ENCODE measurements at regions not wholly inside any gene's neighbourhood (a gene's known extent, or its start where the extent isn't known, plus 50 kb on each side); places are given as distances from the start of the nearest gene placed in this dataset.

DNA sequence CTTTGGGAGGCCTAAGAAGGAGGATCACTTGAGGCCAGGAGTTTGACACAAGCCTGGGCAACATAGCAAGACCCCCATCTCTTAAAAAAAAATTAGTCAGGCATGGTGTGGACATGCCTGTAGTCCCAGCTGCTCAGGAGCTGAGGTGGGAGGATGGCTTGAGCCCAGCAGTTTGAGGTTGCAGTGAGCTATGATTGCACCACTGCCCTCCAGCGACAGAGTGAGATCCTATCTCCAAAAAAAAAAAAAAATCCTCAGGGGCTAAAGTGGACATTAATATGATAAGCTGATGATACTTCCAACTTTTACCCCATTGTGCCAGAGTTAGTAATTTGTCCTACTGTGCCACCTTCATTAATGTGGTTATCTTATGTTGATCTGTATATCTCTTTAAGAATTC is 327.8 kb upstream of the FMN2 start:
- TF ChIP-seq, protein P1, sequence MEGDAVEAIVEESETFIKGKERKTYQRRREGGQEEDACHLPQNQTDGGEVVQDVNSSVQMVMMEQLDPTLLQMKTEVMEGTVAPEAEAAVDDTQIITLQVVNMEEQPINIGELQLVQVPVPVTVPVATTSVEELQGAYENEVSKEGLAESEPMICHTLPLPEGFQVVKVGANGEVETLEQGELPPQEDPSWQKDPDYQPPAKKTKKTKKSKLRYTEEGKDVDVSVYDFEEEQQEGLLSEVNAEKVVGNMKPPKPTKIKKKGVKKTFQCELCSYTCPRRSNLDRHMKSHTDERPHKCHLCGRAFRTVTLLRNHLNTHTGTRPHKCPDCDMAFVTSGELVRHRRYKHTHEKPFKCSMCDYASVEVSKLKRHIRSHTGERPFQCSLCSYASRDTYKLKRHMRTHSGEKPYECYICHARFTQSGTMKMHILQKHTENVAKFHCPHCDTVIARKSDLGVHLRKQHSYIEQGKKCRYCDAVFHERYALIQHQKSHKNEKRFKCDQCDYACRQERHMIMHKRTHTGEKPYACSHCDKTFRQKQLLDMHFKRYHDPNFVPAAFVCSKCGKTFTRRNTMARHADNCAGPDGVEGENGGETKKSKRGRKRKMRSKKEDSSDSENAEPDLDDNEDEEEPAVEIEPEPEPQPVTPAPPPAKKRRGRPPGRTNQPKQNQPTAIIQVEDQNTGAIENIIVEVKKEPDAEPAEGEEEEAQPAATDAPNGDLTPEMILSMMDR (conservative IDR thresholded peaks at IDR 0.05 in 1 of 2, IDR thresholded peaks at IDR 0.05 in 1 of 2; ENCODE audit: low read depth in 1 of 2, low read length in 2 of 2) = no peak
- TF ChIP-seq EZH2 (IDR thresholded peaks at IDR 0.05; ENCODE audit: low read length, missing control alignments) = no peak
